ENCODE measurements at regions not wholly inside any gene's neighbourhood (a gene's known extent, or its start where the extent isn't known, plus 50 kb on each side); places are given as distances from the start of the nearest gene placed in this dataset.

GRCh38 chr2:236684504-236685256, 115.1 kb downstream of the ACKR3 start:
- intact Hi-C loops (cut with DNase I): no loop called here
- TF ChIP-seq POLR2A (IDR thresholded peaks at IDR 0.05): no peak
- no peak for TF ChIP-seq EP300 (IDR thresholded peaks at IDR 0.05)
- TF ChIP-seq CTCF (IDR thresholded peaks at IDR 0.05): no peak

GRCh38 chr2:236685361-236685760, 115.7 kb downstream of the ACKR3 start:
- TF ChIP-seq EP300 (IDR thresholded peaks at IDR 0.05): no peak
- TF ChIP-seq CTCF (IDR thresholded peaks at IDR 0.05): no peak
- no peak for TF ChIP-seq POLR2A (IDR thresholded peaks at IDR 0.05)
- no peaks in the 10 kb centered on the region for H3K9me3 ChIP-seq
- intact Hi-C loops (cut with DNase I): no loop called here
- no peaks in the 10 kb centered on the region for H3K4me1 ChIP-seq (ENCODE audit: insufficient read depth)
- no peaks in the 10 kb centered on the region for H3K36me3 ChIP-seq
- no peak for DNase-seq
- H3K27me3 ChIP-seq: no peaks in the 10 kb centered on the region
- H3K4me3 ChIP-seq: no peak overlapping the region
- H3K27ac ChIP-seq: no peak overlapping the region
- 93 to 100% (median 96%) methylated on average over 1 of the region's 1 CpG for WGBS, 3 donors

More at GRCh38 chr2:236684504-236685256, 115.1 kb downstream of the ACKR3 start:
- Histone ChIP-seq H3K9me3 (no peaks in the 10 kb centered on the region), H3K27me3 (no peaks in the 10 kb centered on the region), H3K4me3 (no peak overlapping the region), H3K36me3 (no peaks in the 10 kb centered on the region), H3K4me1 (ENCODE audit: insufficient read depth) (no peaks in the 10 kb centered on the region), H3K27ac (no peak overlapping the region)
- DNase-seq: no peak
- 83 to 86% (median 84%) methylated on average over 9 of the region's 9 CpGs for WGBS, 3 donors

- Histone ChIP-seq H3K9me3 (no peaks in the 10 kb centered on the region), H3K27ac (no peak overlapping the region), H3K4me1 (ENCODE audit: insufficient read depth) (no peaks in the 10 kb centered on the region), H3K4me3 (no peak overlapping the region), H3K36me3 (no peaks in the 10 kb centered on the region), H3K27me3 (no peaks in the 10 kb centered on the region)
- TF ChIP-seq EP300 (IDR thresholded peaks at IDR 0.05) (no peak), POLR2A (IDR thresholded peaks at IDR 0.05) (no peak), CTCF (IDR thresholded peaks at IDR 0.05) (no peak)
- intact Hi-C loops (cut with DNase I): no loop called here
- WGBS, 3 donors: 73 to 85% (median 76%) methylated on average over 11 of the region's 11 CpGs
- DNase-seq: no peak
Measured at GRCh38 chr2:236685979-236686520, 116.4 kb downstream of the ACKR3 start.

GRCh38 chr2:236686561-236686960, 116.9 kb downstream of the ACKR3 start:
- Histone ChIP-seq H3K9me3 (no peaks in the 10 kb centered on the region), H3K4me3 (no peak overlapping the region), H3K27ac (no peak overlapping the region), H3K36me3 (no peaks in the 10 kb centered on the region), H3K4me1 (ENCODE audit: insufficient read depth) (no peaks in the 10 kb centered on the region), H3K27me3 (no peaks in the 10 kb centered on the region)
- intact Hi-C loops (cut with DNase I): no loop called here
- DNase-seq: no peak
- WGBS, 3 donors: 64 to 83% (median 79%) methylated on average over 2 of the region's 2 CpGs
- no peak for TF ChIP-seq POLR2A (IDR thresholded peaks at IDR 0.05)
- TF ChIP-seq EP300 (IDR thresholded peaks at IDR 0.05): no peak
- no peak for TF ChIP-seq CTCF (IDR thresholded peaks at IDR 0.05)

All from ovary (tissue), 7 donors.